CD4-positive, alpha-beta T cell treated with Interleukin-15 for 1 hour (primary cell): ENCODE measurements at regions not wholly inside any gene's neighbourhood (a gene's known extent, or its start where the extent isn't known, plus 50 kb on each side); places are given as distances from the start of the nearest gene placed in this dataset.
"Not testable (repeated sequence)": the region's sequence is repeated elsewhere in the genome, so short reads cannot be mapped to it uniquely, and the experiment has no call there.

Experiments
- DNase-seq: peaks from one replicate; pipeline ENCODE4 v3.0.0-alpha.2; 2020

DNA sequence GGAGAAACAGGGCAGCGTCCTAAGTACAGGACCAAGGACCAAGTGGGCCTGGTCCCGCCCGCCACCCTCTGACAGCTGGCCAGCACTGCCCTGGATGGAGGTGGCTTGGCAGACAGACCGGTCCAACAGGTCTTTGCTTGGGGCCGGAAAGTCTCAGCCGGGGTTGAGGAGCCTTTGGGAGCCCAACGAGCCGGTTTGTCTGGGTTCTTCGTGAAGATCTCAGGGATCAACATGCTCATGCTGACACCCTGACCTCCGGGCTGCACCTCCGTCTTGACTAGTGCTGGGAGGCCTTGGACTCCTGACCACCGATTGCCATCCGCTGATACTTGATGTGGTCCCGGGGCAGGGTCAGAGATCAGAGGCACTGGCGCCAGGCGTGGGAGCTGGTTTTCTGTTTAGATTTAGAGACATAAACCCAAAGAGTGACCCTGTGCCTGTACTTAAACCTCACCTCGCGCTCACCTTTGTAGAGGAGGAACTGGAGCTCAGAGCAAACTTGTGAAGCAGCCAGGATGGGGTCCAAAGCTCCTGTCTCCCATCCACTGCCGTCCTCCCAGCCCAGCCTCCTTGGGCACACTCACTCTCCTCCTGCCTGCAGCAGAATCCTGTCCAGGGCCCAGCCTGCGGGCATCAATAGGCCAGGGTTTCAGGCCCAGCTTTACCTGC lies 92.1 kb upstream of the GSE1 start:
- no peak for DNase-seq

DNA sequence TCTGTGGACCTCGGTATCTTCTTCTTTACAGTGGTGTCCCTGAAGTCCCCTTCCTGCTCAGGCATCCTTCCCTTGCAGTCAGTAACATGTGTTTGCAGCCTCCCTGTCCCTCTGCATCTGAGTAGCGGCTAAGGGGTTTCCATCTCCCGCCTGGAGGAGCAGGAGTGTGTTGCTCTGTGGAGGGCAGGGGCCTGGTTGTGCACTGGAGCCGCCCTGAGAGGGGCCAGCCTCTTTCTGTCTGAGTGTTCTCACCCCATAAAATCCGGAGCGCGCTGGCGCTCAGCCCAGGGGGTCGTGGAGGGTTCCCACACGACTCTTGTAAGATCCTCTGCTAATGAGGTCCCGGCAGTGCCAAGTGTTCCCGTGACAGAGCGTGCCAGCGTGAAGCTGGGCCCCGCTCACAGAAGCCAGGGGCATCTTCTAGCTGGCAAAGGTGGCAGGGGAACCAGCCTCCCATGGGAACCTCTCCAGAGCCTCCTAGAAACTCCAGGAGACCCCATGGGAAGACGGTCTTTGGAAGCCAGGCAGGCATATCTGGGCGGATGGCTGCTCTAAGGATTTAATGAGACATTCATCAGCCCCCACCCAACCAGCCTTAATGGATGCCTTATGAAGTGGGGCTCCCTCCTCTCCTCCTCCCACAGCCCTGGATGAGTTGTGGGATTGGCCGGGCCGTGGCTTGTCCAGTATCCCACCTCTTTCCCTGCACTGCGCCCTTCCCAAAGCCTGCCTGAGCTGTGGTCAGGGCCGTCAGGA lies 91.4 kb upstream of the GSE1 start:
- no peak for DNase-seq

DNA sequence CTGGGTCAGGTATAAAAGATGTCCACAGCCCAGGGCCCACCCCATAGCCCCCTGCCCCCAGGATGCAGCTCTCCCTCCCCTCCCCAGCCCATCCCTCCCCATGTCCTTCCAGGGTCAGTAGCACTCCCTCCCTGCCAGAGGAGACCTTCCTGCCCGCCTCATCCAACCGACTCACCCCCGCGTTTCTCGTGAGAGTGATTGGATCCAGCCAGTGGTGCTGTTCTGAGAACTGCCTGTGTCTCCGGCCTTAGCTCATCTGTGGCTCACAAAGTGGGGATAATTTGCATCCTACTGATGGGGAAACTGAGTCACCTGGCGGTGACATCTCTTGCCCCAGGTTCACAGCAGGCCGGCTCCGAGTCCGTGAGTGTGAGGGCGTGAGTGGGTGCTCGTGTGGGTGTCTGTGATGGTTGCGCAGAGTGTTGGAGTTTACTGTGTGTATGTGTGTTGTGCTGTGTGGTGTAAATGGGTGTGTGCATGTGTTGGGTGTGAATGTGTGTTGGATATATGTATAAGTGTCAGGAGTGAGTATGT lies 90.7 kb upstream of the GSE1 start:
- DNase-seq, result no peak

DNA sequence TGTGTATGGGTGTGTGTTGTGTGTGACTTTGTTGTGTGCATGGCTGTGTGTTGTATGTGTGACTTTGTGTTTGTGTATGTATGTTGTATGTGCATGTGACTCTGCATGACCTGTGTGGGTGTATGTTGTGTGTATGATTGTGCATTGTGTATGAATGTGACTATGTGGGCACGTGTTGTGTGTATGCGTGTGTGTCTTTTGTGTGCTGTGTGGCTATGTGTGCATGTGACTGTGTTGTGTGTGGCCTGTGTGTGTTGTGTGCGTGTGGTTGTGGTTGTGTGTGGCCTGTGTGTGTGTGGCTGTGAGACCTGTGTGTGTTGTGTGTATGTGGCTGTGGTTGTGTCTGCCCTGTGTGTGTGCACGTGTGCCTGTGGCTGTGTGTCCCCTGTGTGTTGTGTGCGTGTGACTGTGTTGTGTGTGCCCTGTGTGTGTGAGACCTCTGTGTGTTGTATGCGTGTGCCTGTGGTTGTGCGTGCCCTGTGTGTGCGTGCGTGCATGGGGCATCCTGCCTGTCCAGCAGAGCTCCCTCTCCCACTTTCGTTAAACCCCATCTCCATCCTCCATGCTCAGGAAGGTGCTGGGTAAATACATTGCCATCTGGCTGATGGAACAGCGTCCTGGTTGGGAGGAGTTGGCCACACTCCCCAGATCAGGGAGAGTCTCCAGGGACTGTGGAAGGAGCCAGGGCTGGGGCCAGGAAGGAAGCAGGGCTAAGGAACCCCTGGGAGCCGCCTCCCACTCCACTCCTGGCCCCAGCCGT lies 90.1 kb upstream of the GSE1 start:
- no peak for DNase-seq

DNA sequence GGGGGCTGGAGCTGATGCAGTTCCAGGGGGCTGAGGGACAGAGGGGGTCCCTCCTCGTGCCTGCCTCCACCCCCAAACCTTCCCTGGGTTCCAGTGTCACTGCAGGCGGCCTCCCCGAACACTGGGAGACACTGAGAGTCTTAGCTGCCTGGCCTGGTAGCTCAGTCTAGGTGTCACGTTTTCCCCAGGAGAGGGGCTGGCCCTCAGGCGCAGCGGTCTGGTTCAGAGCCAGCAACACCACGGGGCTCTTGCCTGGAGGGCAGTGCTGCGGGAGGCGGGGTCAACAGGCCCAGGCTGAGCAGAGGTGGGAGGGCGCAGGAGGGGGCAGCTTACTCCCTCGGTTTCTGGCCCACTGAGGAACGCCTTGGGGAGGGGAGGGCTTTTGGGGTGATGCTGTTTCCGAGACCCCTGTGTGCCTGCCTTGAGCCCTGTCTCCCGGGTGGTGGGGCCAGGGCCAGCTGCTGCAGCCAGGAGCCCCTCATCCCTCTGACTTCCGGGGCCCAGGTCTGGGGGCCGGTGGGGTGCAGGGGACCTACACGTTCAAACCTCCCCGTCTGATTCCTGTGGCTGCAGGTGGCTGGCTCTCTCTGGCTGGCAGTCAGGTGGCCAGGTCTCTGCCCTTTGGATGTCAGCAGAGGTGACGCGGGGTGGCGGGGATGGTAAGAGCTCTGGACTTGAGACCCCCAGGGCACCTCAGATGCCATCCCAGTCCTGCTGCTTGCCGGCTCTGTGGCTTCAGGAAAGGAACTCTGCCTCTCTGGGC lies 89.3 kb upstream of the GSE1 start:
- DNase-seq, result no peak

DNA sequence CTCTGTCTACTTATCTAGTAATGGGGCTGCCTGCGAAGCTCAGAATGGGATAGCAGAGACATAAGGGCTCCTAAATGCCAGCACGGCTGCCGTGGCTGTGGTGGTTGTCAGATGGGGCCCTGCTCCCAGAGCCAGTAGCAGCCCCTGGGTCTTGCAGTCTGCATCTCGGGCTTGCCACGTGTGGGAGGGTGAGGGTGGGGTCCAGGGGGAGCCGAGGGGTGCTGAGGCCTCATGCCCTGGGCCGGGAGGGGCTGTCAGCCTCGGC lies 88.8 kb upstream of the GSE1 start:
- DNase-seq, result no peak

DNA sequence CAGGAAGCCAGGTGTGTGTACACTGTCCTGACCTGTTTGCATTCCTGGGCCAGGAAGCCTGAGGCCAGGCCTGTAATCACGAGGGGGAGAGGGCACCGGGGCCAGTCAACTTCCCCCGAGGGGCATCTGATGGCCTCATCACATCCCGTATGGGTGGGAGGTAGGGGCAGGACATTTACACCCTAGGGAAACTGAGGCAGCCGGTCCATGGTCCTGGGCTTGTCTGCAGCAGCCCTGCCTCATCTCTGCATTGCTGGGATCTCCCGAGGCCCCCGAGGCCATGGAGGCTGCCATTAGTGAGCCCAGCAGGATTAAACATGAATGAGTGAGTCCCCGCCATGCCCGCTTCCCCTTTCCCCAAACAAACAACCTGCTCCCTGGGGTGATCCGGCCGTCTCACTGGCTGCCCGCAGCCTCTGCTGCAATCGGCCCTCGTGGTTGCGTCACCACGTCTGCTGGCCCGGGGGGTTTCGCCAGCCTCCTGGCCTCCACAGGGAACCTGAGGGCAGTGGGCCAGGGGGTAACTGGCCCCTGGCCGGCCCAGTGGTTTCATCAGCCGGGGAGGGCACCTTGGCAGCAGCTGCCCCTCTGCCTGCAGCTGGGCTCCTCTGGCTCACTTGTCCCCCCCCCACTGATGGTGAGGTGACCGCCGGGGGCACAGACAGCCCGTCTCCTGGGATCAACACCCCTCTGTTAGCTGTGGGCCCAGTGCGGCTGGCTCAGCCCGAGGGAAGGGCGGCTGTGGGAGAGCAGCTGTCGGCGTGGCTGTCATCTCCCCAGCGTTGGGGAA lies 88.3 kb upstream of the GSE1 start:
- peak; percentile 68 for DNase-seq

DNA sequence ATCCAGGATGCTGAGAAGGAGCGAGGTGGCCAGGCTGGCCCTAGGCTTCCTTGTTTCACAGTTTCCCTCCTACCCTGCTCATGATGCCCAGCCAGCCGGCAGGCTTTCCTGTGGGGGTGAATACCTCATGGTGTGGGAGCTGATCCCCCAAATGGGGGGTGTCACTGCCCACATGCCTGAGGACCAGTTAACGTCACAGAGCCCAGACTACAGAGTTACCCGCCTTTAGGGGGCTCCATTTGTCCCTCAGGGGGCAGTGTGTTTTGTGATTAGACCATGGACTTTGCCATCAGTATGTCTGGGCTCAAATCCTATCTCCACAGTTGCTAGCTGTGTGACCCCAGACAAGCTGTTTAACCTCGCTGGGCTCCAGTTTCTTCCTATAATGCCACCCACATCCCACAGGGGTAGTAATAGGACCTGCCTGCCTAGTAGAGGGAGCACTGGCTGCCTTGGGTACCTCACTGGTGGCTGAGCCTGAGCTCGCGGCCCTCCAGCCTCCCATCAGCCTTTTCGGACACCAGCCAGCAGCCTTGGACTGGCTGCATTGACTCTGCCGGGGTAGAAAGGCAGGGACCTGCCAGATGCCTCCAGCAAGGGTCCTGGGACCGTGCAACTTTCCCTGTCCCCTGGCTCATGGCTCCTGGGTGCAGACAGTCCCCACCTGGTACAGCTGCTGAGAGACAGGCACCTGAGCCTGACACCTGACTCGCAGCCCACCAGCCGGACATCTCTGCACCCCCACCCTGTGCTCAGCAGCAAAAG lies 87.5 kb upstream of the GSE1 start:
- DNase-seq, result no peak

DNA sequence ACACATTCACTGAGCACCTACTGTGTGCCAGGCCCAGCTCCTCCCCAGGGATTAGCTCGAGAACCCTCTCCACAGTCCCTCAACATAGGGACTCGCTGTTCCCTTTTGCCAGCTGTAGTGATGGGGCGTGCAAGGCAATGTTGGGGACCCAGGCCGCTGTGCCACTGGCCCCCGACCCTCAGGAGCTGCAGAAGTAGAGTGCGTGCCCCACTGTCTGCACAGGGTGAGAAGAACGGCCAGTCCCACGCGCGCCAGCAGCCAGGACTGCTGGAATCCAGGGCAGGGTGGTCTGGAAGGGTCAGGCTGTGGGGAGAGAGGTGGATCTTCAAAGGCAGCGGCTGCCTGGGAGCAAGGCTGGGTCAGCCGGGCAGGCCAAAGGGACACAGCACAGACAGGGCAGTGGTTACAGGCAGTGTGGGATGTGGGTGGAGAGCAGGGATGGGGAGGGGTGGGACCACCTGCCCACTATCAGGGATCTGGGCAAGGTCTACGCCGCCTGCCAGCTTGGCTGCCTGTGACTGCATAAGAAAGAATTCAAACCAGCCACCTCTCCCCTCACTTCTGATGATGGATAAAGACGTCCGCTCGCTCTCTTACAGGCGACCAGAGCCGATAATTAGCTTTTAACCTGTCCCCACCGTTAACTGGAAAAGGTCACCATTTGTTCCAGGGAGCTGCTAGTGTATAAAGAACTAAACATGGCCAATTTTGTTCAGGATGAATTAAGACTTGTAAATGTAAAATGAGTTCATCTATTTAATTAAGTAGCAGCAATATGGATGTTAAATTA lies 86.7 kb upstream of the GSE1 start:
- no peak for DNase-seq

DNA sequence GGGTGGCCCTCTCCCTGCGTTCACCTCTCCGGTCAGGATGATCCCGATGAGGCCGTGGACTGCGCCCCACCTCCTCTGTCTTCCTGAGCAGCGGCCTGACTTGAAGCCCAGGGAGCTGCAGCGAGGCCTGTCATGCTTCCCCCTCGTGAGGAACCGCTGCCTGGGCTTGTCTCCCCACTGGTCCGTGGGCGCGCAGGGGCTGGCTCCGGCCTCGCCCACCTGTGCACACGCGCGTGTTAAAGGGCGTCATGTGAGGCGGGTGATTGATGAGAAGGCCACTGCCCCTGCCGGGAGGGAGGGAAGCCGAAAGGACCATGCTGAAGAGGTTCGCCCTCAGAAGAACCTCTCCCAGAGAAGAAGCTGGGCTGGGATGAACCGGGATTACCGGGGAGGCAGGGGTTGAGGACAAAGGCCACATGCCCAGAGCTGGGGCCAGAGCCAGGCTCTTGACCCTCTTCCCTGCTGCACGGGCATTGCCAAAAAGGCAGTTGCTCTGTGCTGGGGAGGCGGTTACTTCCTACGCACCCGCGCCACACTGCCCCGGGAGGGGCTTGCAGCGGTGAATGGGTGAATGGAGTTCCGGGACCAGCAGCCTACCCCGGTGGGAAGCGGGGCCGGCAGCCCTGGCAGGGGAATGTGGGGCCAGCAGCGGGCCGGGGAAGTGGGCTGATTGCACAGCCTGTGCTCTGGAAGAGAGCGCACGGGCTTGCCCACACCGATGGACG lies 85.9 kb upstream of the GSE1 start:
- DNase-seq, result no peak

DNA sequence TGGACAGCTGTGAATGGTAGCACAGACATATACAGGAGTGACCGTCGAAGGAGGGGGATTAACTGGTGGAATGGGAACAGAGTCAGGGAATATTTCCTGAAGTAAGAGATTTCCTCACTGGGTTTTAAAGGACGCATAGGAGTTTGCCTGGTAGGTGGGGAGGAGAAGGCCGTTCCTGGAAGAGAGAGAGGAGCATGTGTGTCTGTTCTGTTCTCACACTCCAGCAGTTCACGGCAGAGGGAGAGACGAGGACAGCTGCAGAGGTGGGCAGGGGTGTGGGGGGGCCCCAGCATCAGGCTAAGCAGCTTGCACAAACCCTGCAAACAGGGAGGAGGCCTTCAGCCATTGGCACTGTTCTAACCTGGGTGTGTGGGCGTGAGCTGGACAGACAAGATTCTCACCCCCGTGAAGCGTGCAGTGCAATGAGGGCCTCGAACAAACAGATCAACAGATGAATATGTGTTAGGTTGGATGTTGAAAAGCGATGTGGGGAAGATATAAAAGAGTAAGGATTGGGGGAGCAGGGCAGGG lies 85.3 kb upstream of the GSE1 start:
- no peak for DNase-seq

DNA sequence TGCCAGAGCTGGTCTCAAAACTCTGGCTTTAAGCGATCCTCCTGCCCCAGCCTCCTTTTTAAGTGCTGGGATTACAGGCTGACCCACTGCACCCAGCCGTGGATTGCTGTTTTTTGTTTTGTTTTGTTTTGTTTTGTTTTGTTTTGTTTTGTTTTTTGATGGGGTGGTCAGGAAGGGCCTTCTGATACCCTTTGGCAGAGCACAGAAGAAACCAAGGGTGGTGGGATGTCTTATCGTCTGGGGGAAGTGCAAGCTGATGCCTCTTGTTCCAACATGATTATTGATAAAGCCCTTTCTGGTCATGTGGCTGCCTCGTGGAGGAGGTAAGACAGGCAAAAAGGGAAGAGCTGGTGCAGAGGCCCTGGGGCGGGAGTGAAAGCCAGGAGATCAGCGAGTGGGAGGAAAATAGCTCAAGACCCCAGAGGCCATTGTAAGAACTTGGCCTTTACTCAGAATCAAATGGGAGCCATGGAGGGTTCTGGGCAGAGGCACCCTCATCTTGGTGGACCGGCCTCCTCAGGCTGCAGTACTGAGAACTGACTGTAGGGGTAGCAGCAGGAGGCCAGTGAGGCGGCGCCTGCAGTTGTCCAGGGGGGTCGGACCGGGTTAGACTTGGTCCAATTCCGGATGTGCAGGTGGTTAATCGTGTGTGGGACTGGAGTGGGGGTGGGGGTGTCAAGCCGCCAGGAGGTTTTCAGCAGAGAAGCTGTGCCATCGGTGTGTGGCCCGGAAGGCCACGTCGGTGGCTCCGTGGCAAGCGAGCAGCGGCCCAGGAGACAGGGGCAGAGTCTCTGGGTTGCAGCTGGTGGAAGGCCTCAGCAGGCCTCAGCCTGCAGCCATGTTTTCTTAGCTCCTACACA lies 84.4 kb upstream of the GSE1 start:
- peak; percentile 38 for DNase-seq

DNA sequence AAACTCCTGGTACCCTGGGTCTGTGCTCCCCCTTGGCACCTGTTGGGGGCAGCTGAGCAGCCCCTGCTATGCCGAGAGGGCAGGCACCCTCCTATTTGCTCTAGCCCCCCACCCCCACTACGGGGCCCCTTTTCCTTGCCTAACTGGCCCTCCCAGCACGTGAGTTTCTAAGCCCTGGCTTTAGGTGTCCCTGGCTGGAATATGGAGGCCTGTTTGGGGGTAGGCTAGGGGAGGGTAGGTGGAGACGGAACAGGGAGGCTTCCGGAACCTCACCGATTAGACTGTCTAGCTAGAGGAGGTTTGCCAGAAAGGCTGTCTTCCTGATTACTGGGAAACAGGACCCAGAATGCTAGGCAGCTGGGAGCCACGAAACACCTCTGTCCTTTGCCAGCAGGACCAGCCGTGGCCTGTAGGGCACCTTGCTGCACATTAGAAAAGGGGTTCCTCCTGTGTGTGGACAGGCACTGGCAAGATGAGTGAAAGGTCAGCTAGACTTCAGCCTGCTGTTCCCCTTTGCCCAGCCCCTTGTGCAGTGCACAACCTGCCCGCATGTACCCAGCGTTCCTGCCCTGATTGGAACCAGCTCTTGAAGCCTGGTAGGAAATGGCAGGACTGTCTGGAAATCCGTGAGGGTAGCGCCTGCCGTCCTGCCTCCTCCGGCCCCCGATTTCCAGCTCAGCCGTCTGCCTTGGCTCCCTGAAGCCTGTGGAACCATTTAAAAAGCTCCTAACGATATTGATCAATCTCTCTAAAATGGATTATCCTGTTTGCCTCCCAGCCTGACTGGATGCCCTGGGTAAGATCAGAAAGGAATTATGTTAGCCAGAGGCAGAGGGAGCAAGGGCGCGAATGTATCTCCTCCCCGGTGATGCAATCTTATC lies 83.4 kb upstream of the GSE1 start:
- DNase-seq, result no peak

DNA sequence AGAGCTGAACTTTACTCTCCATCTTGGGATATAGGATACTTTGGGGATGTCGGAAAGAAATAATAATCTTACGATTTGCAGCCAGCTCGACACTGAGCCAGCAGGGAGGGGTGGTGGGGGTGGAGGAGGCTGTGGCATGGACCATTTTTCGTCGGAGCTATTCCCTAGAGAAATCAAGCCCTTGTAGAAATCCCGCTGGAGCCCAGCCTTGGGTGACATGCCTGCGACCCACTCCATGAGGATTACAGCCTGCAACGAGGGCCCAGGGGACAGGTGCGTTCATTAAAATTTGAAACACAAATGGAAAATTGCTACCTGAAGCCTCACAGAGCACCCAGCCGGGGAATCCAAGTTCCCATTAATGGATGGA lies 82.8 kb upstream of the GSE1 start:
- no peak for DNase-seq

DNA sequence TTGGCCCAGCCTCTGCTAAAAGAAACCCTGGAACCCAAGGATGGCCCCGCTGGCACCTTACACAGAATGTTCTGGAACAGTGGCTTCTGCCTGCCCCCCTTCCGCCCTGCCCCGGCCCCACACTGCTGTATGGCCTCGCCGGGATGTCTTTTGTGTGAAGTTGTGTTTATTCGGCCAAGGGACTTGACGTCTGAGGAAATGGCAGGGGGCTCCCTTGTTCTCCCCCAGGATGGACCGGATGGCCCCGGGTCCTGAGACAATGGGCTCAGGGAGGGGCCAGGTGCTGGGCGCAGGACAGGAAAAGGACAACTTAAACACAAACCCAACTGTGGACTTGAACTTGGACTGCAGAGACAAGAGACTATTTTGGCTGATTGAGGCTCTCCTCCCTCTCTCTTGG lies 81.6 kb upstream of the GSE1 start:
- no peak for DNase-seq

DNA sequence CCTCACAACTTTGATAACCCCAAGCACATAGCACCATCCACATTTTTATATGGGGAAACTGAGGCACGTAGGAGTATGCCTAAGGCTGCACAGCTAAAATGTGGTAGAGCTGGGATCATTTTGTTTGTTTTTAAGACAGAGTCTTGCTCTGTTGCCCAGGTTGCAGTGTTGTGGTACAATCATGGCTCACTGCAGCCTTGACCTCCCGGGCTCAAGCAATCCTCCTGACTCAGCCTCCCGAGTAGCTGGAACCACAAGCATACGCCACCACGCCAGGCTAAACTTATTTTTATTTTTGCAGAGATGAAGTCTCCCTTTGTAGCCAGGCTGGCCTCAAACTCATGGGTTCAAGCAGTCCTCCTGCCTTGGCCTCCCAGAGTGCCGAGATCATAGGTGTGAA lies 81.0 kb upstream of the GSE1 start:
- DNase-seq, result no peak

DNA sequence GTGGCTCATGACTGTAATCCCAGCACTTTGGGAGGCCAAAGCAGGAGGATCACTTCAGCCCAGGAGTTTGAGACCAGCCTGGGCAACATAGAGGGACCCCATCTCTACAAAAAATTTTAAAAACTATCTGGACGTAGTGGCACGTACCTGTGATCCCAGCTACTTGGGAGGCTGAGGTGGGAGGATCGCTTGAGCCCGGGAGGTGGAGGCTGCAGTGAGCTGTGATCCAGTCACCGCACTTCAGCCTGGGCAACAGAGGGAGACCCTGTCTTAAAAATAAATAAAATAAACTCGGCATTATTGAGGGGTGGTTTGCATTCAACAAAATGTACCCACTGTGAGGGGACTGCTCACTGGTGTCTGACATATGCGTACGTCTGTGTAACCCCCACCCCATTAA lies 79.5 kb upstream of the GSE1 start:
- not testable (repeated sequence) for DNase-seq
